ENCODE measurements at regions not wholly inside any gene's neighbourhood (a gene's known extent, or its start where the extent isn't known, plus 50 kb on each side); places are given as distances from the start of the nearest gene placed in this dataset.
"Not testable (repeated sequence)": the region's sequence is repeated elsewhere in the genome, so short reads cannot be mapped to it uniquely, and the experiment has no call there.

DNA sequence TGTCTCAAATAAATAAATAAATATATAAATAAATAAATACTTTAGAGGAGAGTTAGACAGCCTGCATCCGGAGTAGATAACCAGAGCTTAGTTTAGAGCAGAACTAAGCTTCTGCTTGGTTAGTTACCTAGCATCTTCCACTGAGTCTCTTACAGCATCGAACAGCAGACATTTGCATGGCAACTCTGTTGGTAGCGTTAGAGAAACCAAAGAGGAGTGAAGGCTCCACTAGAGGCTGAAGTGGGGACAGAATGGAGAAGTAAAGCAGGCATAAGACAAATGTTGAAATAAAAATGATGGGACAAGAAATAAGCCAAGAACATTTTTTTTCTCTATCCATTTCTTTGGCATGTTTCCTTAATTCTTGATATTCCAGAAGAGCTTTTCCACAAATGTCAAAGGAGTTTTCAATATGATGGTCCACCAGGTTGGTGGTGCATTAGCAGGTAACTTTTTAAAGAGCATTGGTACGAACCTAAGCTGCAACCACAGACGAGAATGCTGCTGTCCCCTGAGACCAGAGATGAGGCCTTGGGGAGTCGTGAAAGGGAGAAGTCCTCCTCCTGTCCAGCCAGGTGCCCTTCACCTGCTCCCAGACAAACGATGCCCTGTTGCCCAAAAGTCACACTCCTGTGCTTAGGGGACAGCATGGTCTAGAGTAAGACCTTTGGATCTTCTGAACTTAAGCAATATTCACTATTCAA lies 438.3 kb downstream of the DIRAS2 start:
- DNase-seq (ENCODE audit: low read depth, low spot score): no peak
- Histone ChIP-seq H3K79me2 (ENCODE audit: insufficient read depth, low read length) (no peaks in the 10 kb centered on the region), H3K9me2 (ENCODE audit: insufficient read depth) (no peaks in the 10 kb centered on the region), H3K27me3 (ENCODE audit: insufficient read depth, low read length) (peaks cover 37% of the 10 kb centered on the region), H3K9me3 (ENCODE audit: control insufficient read depth in 1 of 2, insufficient read depth in 1 of 2, low read depth in 1 of 2, low read length in 2 of 2) (no peaks in the 10 kb centered on the region), H3K4me2 (ENCODE audit: low read length) (no peak overlapping the region), H4K20me1 (ENCODE audit: insufficient read depth) (no peaks in the 10 kb centered on the region), H3K27ac (ENCODE audit: low read depth, low read length) (no peak overlapping the region), H3K9ac (ENCODE audit: low read length) (no peak overlapping the region), H3K36me3 (ENCODE audit: control insufficient read depth in 1 of 2, insufficient read depth in 2 of 2, low read length in 2 of 2) (no peaks in the 10 kb centered on the region), H3K4me1 (ENCODE audit: control insufficient read depth in 1 of 2, insufficient read depth in 2 of 2, low read length in 2 of 2) (no peaks in the 10 kb centered on the region), H2AFZ (ENCODE audit: low read depth, low read length, poor library complexity, severe bottlenecking) (no peak overlapping the region), H3K4me3 (replicated peaks in 1 of 2; ENCODE audit: low read depth in 1 of 2, low read length in 2 of 2) (no peak overlapping the region)
- ChIA-PET POLR2A (no interaction called here), CTCF (no interaction called here), RAD21 (ENCODE audit: low non-redundant PET in 1 of 2, low total read pairs in 2 of 2, uncharacterized antibody in 2 of 2, unreplicated experiment in 2 of 2) (no interaction called here)
- intact Hi-C loops (cut with micrococcal nuclease): no loop called here
- no peak for ATAC-seq
- no peak for TF ChIP-seq RAD21 (IDR thresholded peaks at IDR 0.05; ENCODE audit: low read depth)
- no peak for TF ChIP-seq FOSL1 (IDR thresholded peaks at IDR 0.05; ENCODE audit: low read depth)
- TF ChIP-seq SRF (IDR thresholded peaks at IDR 0.05; ENCODE audit: low read depth): no peak
- no peak for TF ChIP-seq JUND (IDR thresholded peaks at IDR 0.05)
- TF ChIP-seq SIN3A (IDR thresholded peaks at IDR 0.05; ENCODE audit: low read depth): no peak
- TF ChIP-seq ZFX (IDR thresholded peaks at IDR 0.05): no peak
- TF ChIP-seq, protein P1, sequence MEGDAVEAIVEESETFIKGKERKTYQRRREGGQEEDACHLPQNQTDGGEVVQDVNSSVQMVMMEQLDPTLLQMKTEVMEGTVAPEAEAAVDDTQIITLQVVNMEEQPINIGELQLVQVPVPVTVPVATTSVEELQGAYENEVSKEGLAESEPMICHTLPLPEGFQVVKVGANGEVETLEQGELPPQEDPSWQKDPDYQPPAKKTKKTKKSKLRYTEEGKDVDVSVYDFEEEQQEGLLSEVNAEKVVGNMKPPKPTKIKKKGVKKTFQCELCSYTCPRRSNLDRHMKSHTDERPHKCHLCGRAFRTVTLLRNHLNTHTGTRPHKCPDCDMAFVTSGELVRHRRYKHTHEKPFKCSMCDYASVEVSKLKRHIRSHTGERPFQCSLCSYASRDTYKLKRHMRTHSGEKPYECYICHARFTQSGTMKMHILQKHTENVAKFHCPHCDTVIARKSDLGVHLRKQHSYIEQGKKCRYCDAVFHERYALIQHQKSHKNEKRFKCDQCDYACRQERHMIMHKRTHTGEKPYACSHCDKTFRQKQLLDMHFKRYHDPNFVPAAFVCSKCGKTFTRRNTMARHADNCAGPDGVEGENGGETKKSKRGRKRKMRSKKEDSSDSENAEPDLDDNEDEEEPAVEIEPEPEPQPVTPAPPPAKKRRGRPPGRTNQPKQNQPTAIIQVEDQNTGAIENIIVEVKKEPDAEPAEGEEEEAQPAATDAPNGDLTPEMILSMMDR (IDR thresholded peaks at IDR 0.05 in 2 of 3, conservative IDR thresholded peaks at IDR 0.05 in 1 of 3; ENCODE audit: borderline replicate concordance in 1 of 3, insufficient read depth in 1 of 3, low read depth in 2 of 3, low read length in 2 of 3): no peak
- TF ChIP-seq, protein P2, sequence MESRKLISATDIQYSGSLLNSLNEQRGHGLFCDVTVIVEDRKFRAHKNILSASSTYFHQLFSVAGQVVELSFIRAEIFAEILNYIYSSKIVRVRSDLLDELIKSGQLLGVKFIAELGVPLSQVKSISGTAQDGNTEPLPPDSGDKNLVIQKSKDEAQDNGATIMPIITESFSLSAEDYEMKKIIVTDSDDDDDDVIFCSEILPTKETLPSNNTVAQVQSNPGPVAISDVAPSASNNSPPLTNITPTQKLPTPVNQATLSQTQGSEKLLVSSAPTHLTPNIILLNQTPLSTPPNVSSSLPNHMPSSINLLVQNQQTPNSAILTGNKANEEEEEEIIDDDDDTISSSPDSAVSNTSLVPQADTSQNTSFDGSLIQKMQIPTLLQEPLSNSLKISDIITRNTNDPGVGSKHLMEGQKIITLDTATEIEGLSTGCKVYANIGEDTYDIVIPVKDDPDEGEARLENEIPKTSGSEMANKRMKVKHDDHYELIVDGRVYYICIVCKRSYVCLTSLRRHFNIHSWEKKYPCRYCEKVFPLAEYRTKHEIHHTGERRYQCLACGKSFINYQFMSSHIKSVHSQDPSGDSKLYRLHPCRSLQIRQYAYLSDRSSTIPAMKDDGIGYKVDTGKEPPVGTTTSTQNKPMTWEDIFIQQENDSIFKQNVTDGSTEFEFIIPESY (IDR thresholded peaks at IDR 0.05; ENCODE audit: extremely low read depth, insufficient replicate concordance, low read length): no peak
- no peak for TF ChIP-seq POLR2AphosphoS5 (IDR thresholded peaks at IDR 0.05; ENCODE audit: low read depth, low read length)
- TF ChIP-seq EGR1 (IDR thresholded peaks at IDR 0.05; ENCODE audit: low read depth): no peak
- TF ChIP-seq TCF7L2 (IDR thresholded peaks at IDR 0.05; ENCODE audit: borderline replicate concordance, extremely low read depth, insufficient read depth, insufficient read length): no peak
- TF ChIP-seq, protein P3, sequence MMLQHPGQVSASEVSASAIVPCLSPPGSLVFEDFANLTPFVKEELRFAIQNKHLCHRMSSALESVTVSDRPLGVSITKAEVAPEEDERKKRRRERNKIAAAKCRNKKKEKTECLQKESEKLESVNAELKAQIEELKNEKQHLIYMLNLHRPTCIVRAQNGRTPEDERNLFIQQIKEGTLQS (IDR thresholded peaks at IDR 0.05): no peak
- TF ChIP-seq EZH2 (IDR thresholded peaks at IDR 0.05): no peak
- BruUV-seq (replicated peaks): no TSS peak

DNA sequence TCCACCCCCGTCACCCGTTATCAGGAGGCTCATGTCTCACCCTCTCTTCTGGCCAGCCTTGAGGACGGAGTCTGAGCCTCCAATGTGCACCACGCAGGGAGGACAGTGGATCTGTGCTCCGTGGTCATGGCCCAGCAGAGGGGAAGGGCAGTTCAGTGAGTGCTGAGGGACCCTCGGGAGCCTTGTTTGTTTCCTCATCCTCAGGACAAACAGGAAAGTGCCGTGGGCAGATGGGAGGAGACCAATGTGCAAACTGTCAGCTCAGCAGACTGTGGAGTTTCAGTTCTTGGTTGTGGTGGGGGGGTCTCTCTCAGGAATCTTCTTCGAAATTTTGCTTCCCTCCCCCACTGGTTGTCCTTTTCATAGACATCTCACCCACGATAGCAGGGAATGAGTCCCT lies 429.6 kb downstream of the DIRAS2 start:
- H3K36me3 ChIP-seq (ENCODE audit: control insufficient read depth in 1 of 2, insufficient read depth in 2 of 2, low read length in 2 of 2); H3K27ac ChIP-seq (ENCODE audit: low read depth, low read length); H4K20me1 ChIP-seq (ENCODE audit: insufficient read depth); H3K27me3 ChIP-seq (ENCODE audit: insufficient read depth, low read length); H2AFZ ChIP-seq (ENCODE audit: low read depth, low read length, poor library complexity, severe bottlenecking); H3K79me2 ChIP-seq (ENCODE audit: insufficient read depth, low read length); intact Hi-C loops (cut with micrococcal nuclease); H3K4me3 ChIP-seq (replicated peaks in 1 of 2; ENCODE audit: low read depth in 1 of 2, low read length in 2 of 2); H3K9ac ChIP-seq (ENCODE audit: low read length); H3K9me2 ChIP-seq (ENCODE audit: insufficient read depth); CTCF ChIA-PET; POLR2A ChIA-PET; BruUV-seq (replicated peaks); RAD21 ChIA-PET (ENCODE audit: low non-redundant PET in 1 of 2, low total read pairs in 2 of 2, uncharacterized antibody in 2 of 2, unreplicated experiment in 2 of 2); ATAC-seq; H3K4me2 ChIP-seq (ENCODE audit: low read length); H3K4me1 ChIP-seq (ENCODE audit: control insufficient read depth in 1 of 2, insufficient read depth in 2 of 2, low read length in 2 of 2); H3K9me3 ChIP-seq (ENCODE audit: control insufficient read depth in 1 of 2, insufficient read depth in 1 of 2, low read depth in 1 of 2, low read length in 2 of 2); DNase-seq (ENCODE audit: low read depth, low spot score): not testable (repeated sequence)
